WTC11 (cell line): ENCODE measurements at regions not wholly inside any gene's neighbourhood (a gene's known extent, or its start where the extent isn't known, plus 50 kb on each side); places are given as distances from the start of the nearest gene placed in this dataset.

Experiments used
- ATAC-seq: fragments of 200-7000 bp; cut with Tn5 transposase; 2 replicates; pipeline ENCODE4 v1.10.0; 2021; ENCODE audit warnings: mild to moderate bottlenecking, moderate library complexity
- CTCF ChIA-PET: fragments of 300-600 bp; sonication (Branson Sonifier 250); formaldehyde crosslinking; loops from one replicate; lab custom pipeline; 2021; ENCODE audit warnings: antibody characterized with exemption; lab: Charles Lee
- POLR2A ChIA-PET: fragments of 350-600 bp; sonication (Branson Sonifier 250); formaldehyde crosslinking; loops from one replicate; lab custom pipeline; 2021; ENCODE audit warnings: antibody characterized with exemption; lab: Charles Lee
- DNase-seq: peaks from one replicate; pipeline ENCODE4 v3.0.0; 2021; ENCODE audit warnings: low spot score
- H3K27ac Mint-ChIP-seq: 2 replicates; pipeline ENCODE4 v1.8.0; 2021; ENCODE audit warnings: mixed read lengths
- H3K27me3 Mint-ChIP-seq: 2 replicates; pipeline ENCODE4 v1.8.0; 2021; ENCODE audit warnings: low read depth, mild to moderate bottlenecking, moderate library complexity, mixed read lengths
- H3K36me3 Mint-ChIP-seq: 2 replicates; pipeline ENCODE4 v1.8.0; 2021; ENCODE audit warnings: mixed read lengths
- H3K4me1 Mint-ChIP-seq: 2 replicates; pipeline ENCODE4 v1.8.0; 2022; ENCODE audit warnings: mixed read lengths
- H3K4me3 Mint-ChIP-seq: 2 replicates; pipeline ENCODE4 v1.8.0; 2021; ENCODE audit warnings: mild to moderate bottlenecking, moderate library complexity, mixed read lengths
- H3K9me3 Mint-ChIP-seq: 2 replicates; pipeline ENCODE4 v1.8.0; 2021; ENCODE audit warnings: mixed read lengths
- ATF1 ChIP-seq: sonication (generic); formaldehyde crosslinking; IDR thresholded peaks from 2 replicates; pipeline ENCODE4 v1.8.1; 2023; ENCODE audit warnings: mild to moderate bottlenecking, moderate library complexity, missing genetic modification reagents
- CREB1 ChIP-seq: sonication (generic); formaldehyde crosslinking; IDR thresholded peaks from 2 replicates; pipeline ENCODE4 v1.8.0; 2023; ENCODE audit warnings: mild to moderate bottlenecking, missing genetic modification reagents
- ELF4 ChIP-seq: sonication (generic); formaldehyde crosslinking; IDR thresholded peaks from 2 replicates; pipeline ENCODE4 v1.8.1; 2022; ENCODE audit warnings: low read depth, mild to moderate bottlenecking, moderate library complexity, missing genetic modification reagents
- ETV6 ChIP-seq: sonication (generic); formaldehyde crosslinking; IDR thresholded peaks from 2 replicates; pipeline ENCODE4 v1.8.1; 2022; ENCODE audit warnings: mild to moderate bottlenecking, missing genetic modification reagents
- FOXJ3 ChIP-seq: sonication (generic); formaldehyde crosslinking; IDR thresholded peaks from 2 replicates; pipeline ENCODE4 v1.9.0; 2021; ENCODE audit warnings: missing genetic modification reagents, mild to moderate bottlenecking, borderline replicate concordance
- JUN ChIP-seq: sonication (generic); formaldehyde crosslinking; IDR thresholded peaks from 2 replicates; pipeline ENCODE4 v1.8.0; 2023; ENCODE audit warnings: mild to moderate bottlenecking, missing genetic modification reagents
- MLX ChIP-seq: sonication (generic); formaldehyde crosslinking; IDR thresholded peaks from 2 replicates; pipeline ENCODE4 v1.8.1; 2023; ENCODE audit warnings: mild to moderate bottlenecking, missing genetic modification reagents, moderate library complexity
- NFYB ChIP-seq: sonication (generic); formaldehyde crosslinking; conservative IDR thresholded peaks from 2 replicates; pipeline ENCODE4 v1.8.0; 2022; ENCODE audit warnings: low read depth, missing genetic modification reagents
- NR3C1 ChIP-seq: sonication (generic); formaldehyde crosslinking; conservative IDR thresholded peaks from 2 replicates; pipeline ENCODE4 v1.8.1; 2023; ENCODE audit warnings: low read depth, mild to moderate bottlenecking, missing genetic modification reagents
- PRDM15 ChIP-seq: sonication (generic); formaldehyde crosslinking; IDR thresholded peaks from 2 replicates; pipeline ENCODE4 v1.8.0; 2022; ENCODE audit warnings: missing genetic modification reagents
- PRRX2 ChIP-seq: fragments of 250-450 bp; sonication (Bioruptor Pico); IDR thresholded peaks from 2 replicates; pipeline ENCODE4 v1.8.0; 2021; ENCODE audit warnings: mild to moderate bottlenecking
- RELA ChIP-seq: sonication (generic); formaldehyde crosslinking; IDR thresholded peaks from 2 replicates; pipeline ENCODE4 v1.8.1; 2022; ENCODE audit warnings: missing genetic modification reagents, mild to moderate bottlenecking, borderline replicate concordance
- USF2 ChIP-seq: sonication (generic); formaldehyde crosslinking; IDR thresholded peaks from 2 replicates; pipeline ENCODE4 v1.8.1; 2023; ENCODE audit warnings: mild to moderate bottlenecking, missing genetic modification reagents, moderate library complexity
- ZBTB21 ChIP-seq: sonication (generic); formaldehyde crosslinking; IDR thresholded peaks from 2 replicates; pipeline ENCODE4 v1.8.1; 2023; ENCODE audit warnings: mild to moderate bottlenecking, missing genetic modification reagents, borderline replicate concordance
- ZMAT4 ChIP-seq: fragments of 250-450 bp; sonication (Bioruptor Pico); IDR thresholded peaks from 2 replicates; pipeline ENCODE4 v1.9.0; 2021; ENCODE audit warnings: mild to moderate bottlenecking
- ZNF121 ChIP-seq: sonication (generic); formaldehyde crosslinking; IDR thresholded peaks from 2 replicates; pipeline ENCODE4 v1.8.0; 2023; ENCODE audit warnings: missing genetic modification reagents
- ZNF281 ChIP-seq: sonication (generic); formaldehyde crosslinking; IDR thresholded peaks from 2 replicates; pipeline ENCODE4 v1.8.0; 2023; ENCODE audit warnings: mild to moderate bottlenecking, missing genetic modification reagents
- ZNF671 ChIP-seq: fragments of 250-450 bp; sonication (Bioruptor Pico); IDR thresholded peaks from 2 replicates; pipeline ENCODE4 v1.8.0; 2021; ENCODE audit warnings: mild to moderate bottlenecking
- TF ChIP-seq, protein P1 (sequence below): fragments of 250-450 bp; sonication (Bioruptor Pico); IDR thresholded peaks from 2 replicates; pipeline ENCODE4 v2.1.2; 2022; ENCODE audit warnings: mild to moderate bottlenecking, moderate library complexity
- TF ChIP-seq, protein P2 (sequence below): sonication (generic); formaldehyde crosslinking; IDR thresholded peaks from 2 replicates; pipeline ENCODE4 v1.8.1; 2022; ENCODE audit warnings: low read depth, missing genetic modification reagents, borderline replicate concordance

- H3K27ac Mint-ChIP-seq, result peak overlapping the region; percentile 89; the same call in 1 of the 2 replicates
- POLR2A ChIA-PET, result interaction anchor here (0.5 kb wide), 1 partner anchor 20 kb away, joined by 7 read pairs; no protein-coding TSS in a partner anchor
These were observed 177.9 kb upstream of the SOX2 start for GRCh38 chr3:181533811-181534210.

More at GRCh38 chr3:181533811-181534210, 177.9 kb upstream of the SOX2 start:
- ATAC-seq (no peak), DNase-seq (no peak)
- CTCF ChIA-PET, result no interaction called here
- Mint-ChIP-seq H3K4me3 (no peak overlapping the region), H3K9me3 (peaks cover 2% of the 10 kb centered on the region), H3K36me3 (no peaks in the 10 kb centered on the region), H3K27me3 (no peaks in the 10 kb centered on the region), H3K4me1 (peaks cover 21% of the 10 kb centered on the region)
- TF ChIP-seq NR3C1 (CRISPR knock-in tag), result no peak
- TF ChIP-seq CREB1 (CRISPR knock-in tag), result no peak
- TF ChIP-seq ZMAT4, result no peak
- TF ChIP-seq ETV6 (CRISPR knock-in tag), result no peak
- no peak for TF ChIP-seq MLX (CRISPR knock-in tag)
- no peak for TF ChIP-seq ZBTB21 (CRISPR knock-in tag)
- TF ChIP-seq PRRX2 (CRISPR knock-in tag), result no peak
- no peak for TF ChIP-seq USF2 (CRISPR knock-in tag)
- no peak for TF ChIP-seq JUN (CRISPR knock-in tag)
- TF ChIP-seq, protein P1, sequence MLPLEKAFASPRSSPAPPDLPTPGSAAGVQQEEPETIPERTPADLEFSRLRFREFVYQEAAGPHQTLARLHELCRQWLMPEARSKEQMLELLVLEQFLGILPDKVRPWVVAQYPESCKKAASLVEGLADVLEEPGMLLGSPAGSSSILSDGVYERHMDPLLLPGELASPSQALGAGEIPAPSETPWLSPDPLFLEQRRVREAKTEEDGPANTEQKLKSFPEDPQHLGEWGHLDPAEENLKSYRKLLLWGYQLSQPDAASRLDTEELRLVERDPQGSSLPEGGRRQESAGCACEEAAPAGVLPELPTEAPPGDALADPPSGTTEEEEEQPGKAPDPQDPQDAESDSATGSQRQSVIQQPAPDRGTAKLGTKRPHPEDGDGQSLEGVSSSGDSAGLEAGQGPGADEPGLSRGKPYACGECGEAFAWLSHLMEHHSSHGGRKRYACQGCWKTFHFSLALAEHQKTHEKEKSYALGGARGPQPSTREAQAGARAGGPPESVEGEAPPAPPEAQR, result no peak
- no peak for TF ChIP-seq RELA (CRISPR knock-in tag)
- no peak for TF ChIP-seq FOXJ3 (CRISPR knock-in tag)
- no peak for TF ChIP-seq PRDM15 (CRISPR knock-in tag)
- TF ChIP-seq ZNF671, result no peak
- TF ChIP-seq ZNF281 (CRISPR knock-in tag), result no peak
- no peak for TF ChIP-seq ZNF121 (CRISPR knock-in tag)
- no peak for TF ChIP-seq ELF4 (CRISPR knock-in tag)
- TF ChIP-seq, protein P2, sequence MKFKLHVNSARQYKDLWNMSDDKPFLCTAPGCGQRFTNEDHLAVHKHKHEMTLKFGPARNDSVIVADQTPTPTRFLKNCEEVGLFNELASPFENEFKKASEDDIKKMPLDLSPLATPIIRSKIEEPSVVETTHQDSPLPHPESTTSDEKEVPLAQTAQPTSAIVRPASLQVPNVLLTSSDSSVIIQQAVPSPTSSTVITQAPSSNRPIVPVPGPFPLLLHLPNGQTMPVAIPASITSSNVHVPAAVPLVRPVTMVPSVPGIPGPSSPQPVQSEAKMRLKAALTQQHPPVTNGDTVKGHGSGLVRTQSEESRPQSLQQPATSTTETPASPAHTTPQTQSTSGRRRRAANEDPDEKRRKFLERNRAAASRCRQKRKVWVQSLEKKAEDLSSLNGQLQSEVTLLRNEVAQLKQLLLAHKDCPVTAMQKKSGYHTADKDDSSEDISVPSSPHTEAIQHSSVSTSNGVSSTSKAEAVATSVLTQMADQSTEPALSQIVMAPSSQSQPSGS (CRISPR knock-in tag), result no peak
- TF ChIP-seq ATF1 (CRISPR knock-in tag), result no peak
- no peak for TF ChIP-seq NFYB (CRISPR knock-in tag)
